GM20000 (cell line): ENCODE measurements at regions not wholly inside any gene's neighbourhood (a gene's known extent, or its start where the extent isn't known, plus 50 kb on each side); places are given as distances from the start of the nearest gene placed in this dataset.
"Not testable (repeated sequence)": the region's sequence is repeated elsewhere in the genome, so short reads cannot be mapped to it uniquely, and the experiment has no call there.

Experiments used
- DNase-seq: peaks from one replicate; pipeline ENCODE4 v3.0.0; 2012; ENCODE audit warnings: low spot score
- TF ChIP-seq, protein P1 (sequence below): IDR thresholded peaks from 2 replicates; pipeline ENCODE4 v1.5.1; 2012; ENCODE audit warnings: mild to moderate bottlenecking, control low read depth; ENCODE audit errors: extremely low read depth, missing control alignments

DNA sequence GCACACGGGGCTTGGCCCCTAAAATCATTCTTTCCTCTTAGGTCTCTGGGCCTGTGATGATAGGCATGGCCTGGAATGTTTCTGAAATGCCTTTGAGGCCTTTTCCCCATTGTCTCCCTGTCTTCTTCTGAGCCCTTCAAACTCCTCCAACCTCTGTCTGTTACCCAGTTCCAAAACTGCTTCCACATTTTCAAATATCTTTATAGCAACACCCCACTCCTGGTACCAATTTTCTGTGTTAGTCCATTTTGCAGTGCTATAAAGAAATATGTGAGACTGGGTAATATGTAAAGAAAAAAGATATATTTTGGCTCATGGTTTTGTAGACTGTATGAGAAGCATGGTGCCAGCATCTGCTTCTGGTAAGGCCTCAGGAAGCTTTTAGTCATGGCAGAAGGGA, 158.8 kb downstream of the TM2D1 start:
- no peak for DNase-seq
- TF ChIP-seq, protein P1, sequence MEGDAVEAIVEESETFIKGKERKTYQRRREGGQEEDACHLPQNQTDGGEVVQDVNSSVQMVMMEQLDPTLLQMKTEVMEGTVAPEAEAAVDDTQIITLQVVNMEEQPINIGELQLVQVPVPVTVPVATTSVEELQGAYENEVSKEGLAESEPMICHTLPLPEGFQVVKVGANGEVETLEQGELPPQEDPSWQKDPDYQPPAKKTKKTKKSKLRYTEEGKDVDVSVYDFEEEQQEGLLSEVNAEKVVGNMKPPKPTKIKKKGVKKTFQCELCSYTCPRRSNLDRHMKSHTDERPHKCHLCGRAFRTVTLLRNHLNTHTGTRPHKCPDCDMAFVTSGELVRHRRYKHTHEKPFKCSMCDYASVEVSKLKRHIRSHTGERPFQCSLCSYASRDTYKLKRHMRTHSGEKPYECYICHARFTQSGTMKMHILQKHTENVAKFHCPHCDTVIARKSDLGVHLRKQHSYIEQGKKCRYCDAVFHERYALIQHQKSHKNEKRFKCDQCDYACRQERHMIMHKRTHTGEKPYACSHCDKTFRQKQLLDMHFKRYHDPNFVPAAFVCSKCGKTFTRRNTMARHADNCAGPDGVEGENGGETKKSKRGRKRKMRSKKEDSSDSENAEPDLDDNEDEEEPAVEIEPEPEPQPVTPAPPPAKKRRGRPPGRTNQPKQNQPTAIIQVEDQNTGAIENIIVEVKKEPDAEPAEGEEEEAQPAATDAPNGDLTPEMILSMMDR: no peak

DNA sequence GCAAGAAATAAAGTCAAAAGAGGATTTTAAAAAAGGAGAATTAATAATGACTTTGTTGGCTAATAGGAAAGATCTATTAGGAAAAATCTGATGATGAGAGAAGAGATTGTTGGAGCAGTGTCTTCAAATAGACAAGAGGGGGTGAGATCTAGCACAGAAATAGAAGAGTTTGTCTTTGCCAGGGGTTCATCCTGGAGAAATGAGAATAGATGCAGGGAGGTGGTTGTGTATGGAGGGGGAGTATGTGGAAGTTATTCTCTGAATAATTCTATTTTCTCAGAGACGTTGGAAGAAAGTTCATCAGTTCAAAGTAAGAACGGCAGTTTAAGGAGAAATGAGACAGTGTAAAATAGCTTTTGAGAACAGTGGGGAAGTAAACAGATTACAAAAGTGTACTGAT, 161.3 kb downstream of the TM2D1 start:
- no peak for DNase-seq

DNA sequence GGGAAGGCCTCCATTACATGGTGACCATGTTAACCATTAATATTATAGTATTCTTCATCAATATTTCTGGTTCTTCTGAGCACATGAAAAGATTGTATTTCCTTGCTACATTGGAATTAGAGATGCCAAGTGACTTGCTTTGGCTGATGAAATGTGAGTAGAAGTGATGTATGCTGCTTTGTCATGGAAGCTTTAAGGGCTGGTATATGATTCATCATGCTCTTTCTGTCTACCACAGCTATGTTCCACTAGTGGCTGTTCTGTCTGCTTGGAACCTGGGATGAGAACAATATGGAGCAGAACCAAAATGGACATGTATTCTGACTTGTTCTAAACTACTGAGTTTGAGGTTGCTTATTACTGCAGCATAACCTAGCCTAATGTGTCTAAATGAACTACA, 163.3 kb downstream of the TM2D1 start:
- TF ChIP-seq, protein P1: no peak
- no peak for DNase-seq

More for the DNA sequence above, 161.3 kb downstream of the TM2D1 start:
- TF ChIP-seq, protein P1: no peak

DNA sequence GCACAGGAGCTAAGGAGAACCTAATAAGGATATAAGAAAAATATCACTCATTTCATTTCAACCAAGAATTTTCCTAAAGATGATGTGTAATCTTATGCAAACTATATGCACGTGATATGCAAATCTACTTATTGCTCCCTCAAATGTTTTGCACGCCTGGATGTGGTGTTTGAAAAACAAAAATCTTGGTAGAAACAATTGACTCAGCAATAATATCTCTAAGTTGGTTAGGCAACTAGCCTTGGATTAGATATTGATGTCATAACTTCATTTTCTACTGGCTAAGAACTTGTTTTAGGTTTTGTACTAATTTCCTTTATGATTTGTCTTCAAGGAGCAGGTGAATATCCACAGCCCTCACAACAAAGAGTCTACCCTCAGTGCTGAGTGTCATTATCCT, 164.6 kb downstream of the TM2D1 start:
- no peak for DNase-seq
- TF ChIP-seq, protein P1: no peak

DNA sequence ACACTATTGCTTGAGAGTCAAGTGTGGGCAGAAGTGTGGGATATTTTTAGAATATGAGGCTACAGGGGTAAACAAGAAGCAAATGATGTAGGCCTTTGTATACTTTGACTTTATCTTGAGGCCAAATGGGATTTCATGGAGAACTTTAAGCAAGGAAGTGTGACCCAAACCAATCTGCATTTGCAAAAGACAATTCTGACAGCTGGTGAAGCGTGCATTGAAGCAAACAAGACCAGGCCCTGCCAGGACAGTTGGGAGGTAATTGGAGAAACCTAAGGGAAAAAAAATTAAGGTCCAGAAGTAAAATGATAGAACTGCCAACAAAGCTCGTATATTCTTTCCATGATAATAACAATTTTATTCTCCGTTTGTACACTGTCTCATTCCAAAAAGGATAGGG, 168.3 kb downstream of the TM2D1 start:
- no peak for DNase-seq
- TF ChIP-seq, protein P1: no peak

DNA sequence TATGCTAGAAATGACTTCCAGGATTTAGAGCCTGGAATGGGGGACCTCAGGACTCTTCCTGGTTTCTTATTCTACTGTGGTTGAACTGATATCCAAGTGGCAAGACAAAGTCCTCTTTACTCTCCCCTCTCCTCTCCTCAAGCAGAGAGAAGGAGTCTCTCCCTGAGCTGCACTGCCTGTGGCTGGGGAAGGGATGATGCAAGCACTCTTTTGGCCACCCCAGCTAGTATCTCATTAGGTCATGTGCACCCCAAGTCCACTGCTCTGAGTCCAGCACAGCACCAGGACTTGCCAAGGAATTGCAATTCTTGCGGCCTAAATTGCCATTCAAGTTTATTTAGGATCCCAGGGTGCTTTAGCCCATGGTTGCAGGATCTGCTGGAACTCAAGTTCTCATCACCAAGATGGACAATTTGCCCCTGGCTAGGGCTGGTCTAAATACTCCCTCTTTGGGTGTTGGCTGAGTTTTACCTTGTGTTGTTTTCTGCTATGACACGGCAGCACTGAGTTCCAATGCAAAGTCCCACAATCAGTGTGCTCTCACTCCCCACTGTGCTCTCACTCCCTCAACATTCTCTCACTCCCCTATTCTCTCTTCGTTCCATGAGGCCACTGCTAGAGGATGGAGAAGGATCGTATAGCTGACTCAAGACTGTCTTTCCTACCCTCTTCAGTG, 172.2 kb downstream of the TM2D1 start:
- TF ChIP-seq, protein P1: no peak
- DNase-seq: no peak

DNA sequence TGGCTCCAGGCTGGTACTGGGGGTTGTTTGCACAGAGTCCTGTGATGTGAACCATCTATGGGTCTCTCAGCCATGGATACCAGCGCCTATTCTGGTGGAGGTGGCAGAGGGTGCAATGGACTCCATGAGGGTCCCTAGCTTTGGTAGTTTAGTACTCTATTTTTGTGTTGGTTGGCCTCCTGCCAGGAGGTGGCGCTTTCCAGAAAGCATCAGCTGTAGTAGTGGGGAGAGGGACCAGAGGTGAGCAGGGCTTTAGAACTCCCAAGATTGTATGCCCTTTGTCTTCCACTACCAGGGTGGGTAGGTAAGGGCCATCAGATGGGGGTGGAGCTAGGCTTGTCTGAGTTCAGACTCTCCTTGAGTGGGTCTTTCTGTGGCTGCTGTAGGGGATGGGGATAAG, 177.6 kb downstream of the TM2D1 start:
- not testable (repeated sequence) for DNase-seq
- TF ChIP-seq, protein P1: peak; percentile 16

DNA sequence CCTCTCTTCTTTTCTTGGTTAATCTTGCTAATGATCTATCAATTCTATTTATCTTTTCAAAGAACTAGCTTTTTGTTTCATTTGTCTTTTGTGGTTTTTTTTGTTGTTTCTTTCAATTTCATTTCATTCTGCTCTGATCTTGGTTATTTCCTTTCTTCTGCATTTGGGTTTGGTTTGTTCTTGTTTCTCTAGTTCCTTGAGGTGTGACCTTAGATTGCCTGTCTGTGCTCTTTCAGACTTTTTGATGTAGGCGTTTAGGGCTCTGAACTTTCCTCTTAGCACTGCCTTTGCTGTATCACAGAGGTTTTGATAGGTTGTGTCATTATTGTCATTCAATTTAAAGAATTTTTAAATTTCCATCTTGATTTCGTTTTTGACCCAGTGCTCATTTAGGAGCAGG, 180.1 kb downstream of the TM2D1 start:
- not testable (repeated sequence) for DNase-seq

DNA sequence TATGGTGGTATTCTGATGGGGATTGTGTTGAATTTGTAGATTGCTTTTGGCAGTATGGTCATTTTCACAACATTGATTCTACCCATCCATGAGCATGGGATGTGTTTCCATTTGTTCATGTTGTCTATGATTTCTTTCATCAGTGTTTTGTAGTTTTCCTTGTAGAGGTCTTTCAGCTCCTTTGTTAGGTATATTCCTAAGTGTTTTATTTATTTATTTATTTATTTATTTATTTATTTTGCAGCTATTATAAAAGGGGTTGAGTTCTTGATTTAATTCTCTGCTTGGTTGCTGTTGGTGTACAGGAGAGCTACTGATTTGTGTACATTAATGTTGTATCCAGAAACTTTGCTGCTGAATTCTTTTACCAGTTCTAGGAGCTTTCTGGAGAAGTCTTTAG, 181.4 kb downstream of the TM2D1 start:
- not testable (repeated sequence) for DNase-seq
